ENCODE measurements at regions not wholly inside any gene's neighbourhood (a gene's known extent, or its start where the extent isn't known, plus 50 kb on each side); places are given as distances from the start of the nearest gene placed in this dataset.

GRCh38 chr2:157160111-157160510, 97.4 kb upstream of the GALNT5 start:
- no peak for TF ChIP-seq GATA3 (IDR thresholded peaks at IDR 0.05; ENCODE audit: low read depth, low read length)
- TF ChIP-seq GATA2 (IDR thresholded peaks at IDR 0.05; ENCODE audit: low read depth, low read length), result no peak
